KMS-11 (cell line): ENCODE measurements at regions not wholly inside any gene's neighbourhood (a gene's known extent, or its start where the extent isn't known, plus 50 kb on each side); places are given as distances from the start of the nearest gene placed in this dataset.

Experiments
- H2AFZ ChIP-seq: fragments of 200-600 bp; sonication (generic); 2 replicates; pipeline ENCODE4 v1.6.1; 2016; ENCODE audit warnings: antibody characterized with exemption, mixed run types, low read depth
- H3K27ac ChIP-seq: fragments of 200-600 bp; sonication (generic); 2 replicates; pipeline ENCODE4 v1.6.1; 2016; ENCODE audit warnings: mild to moderate bottlenecking, mixed run types
- H3K27me3 ChIP-seq: fragments of 200-600 bp; sonication (generic); 2 replicates; pipeline ENCODE4 v1.6.1; 2017; ENCODE audit warnings: mild to moderate bottlenecking, low read depth, mixed run types, moderate library complexity; ENCODE audit not compliant: insufficient read depth
- H3K36me3 ChIP-seq: fragments of 200-600 bp; sonication (generic); 2 replicates; pipeline ENCODE4 v1.6.1; 2017; ENCODE audit warnings: mild to moderate bottlenecking, mixed run types; ENCODE audit not compliant: insufficient read depth
- H3K4me1 ChIP-seq: fragments of 200-600 bp; sonication (generic); 2 replicates; pipeline ENCODE4 v1.6.1; 2016; ENCODE audit warnings: mild to moderate bottlenecking, low read depth, mixed run types; ENCODE audit not compliant: poor library complexity, severe bottlenecking
- H3K4me2 ChIP-seq: fragments of 200-600 bp; sonication (generic); 2 replicates; pipeline ENCODE4 v1.7.0; 2016; ENCODE audit warnings: mild to moderate bottlenecking, mixed run types
- H3K4me3 ChIP-seq: fragments of 200-600 bp; sonication (generic); IDR thresholded peaks from 2 replicates; pipeline ENCODE4 v1.6.1; 2017; ENCODE audit warnings: low read depth, low read length, mixed read lengths; ENCODE audit not compliant: insufficient read depth
- H3K79me2 ChIP-seq: fragments of 200-600 bp; sonication (generic); 2 replicates; pipeline ENCODE4 v1.6.1; 2016; ENCODE audit warnings: low read depth, mixed run types; ENCODE audit not compliant: insufficient read depth
- H3K9ac ChIP-seq: fragments of 200-600 bp; sonication (generic); 2 replicates; pipeline ENCODE4 v1.6.1; 2016; ENCODE audit warnings: mild to moderate bottlenecking, mixed run types
- H4K20me1 ChIP-seq: fragments of 200-600 bp; sonication (generic); 2 replicates; pipeline ENCODE4 v1.6.1; 2016; ENCODE audit warnings: mild to moderate bottlenecking, mixed run types; ENCODE audit not compliant: insufficient read depth
- CTCF ChIP-seq: fragments of 200-600 bp; sonication (generic); conservative IDR thresholded peaks from 2 replicates; pipeline ENCODE4 v1.6.1; 2017; ENCODE audit warnings: low read depth, mild to moderate bottlenecking, antibody characterized with exemption, low read length, moderate library complexity, mixed read lengths

- H3K36me3 ChIP-seq: no peaks in the 10 kb centered on the region
- H3K27ac ChIP-seq: no peak overlapping the region
- no peaks in the 10 kb centered on the region for H4K20me1 ChIP-seq
- no peaks in the 10 kb centered on the region for H3K4me1 ChIP-seq
- no peak overlapping the region for H2AFZ ChIP-seq
- H3K27me3 ChIP-seq: no peaks in the 10 kb centered on the region
- H3K4me3 ChIP-seq: no peak overlapping the region
- no peak overlapping the region for H3K9ac ChIP-seq
- H3K79me2 ChIP-seq: no peaks in the 10 kb centered on the region
- H3K4me2 ChIP-seq: no peak overlapping the region
- TF ChIP-seq CTCF: no peak
Observed at GRCh38 chr12:24025153-24025798, 75.8 kb upstream of the SOX5 start.

GRCh38 chr12:24023081-24023480 is 73.6 kb upstream of the SOX5 start:
- no peak for TF ChIP-seq CTCF
- H3K9ac ChIP-seq: no peak overlapping the region
- H3K79me2 ChIP-seq: no peaks in the 10 kb centered on the region
- H2AFZ ChIP-seq: no peak overlapping the region
- no peaks in the 10 kb centered on the region for H3K4me1 ChIP-seq
- no peaks in the 10 kb centered on the region for H3K27me3 ChIP-seq
- no peaks in the 10 kb centered on the region for H3K36me3 ChIP-seq
- no peaks in the 10 kb centered on the region for H4K20me1 ChIP-seq
- H3K27ac ChIP-seq: no peak overlapping the region
- no peak overlapping the region for H3K4me2 ChIP-seq
- no peak overlapping the region for H3K4me3 ChIP-seq

- no peak for TF ChIP-seq CTCF
- no peaks in the 10 kb centered on the region for H3K36me3 ChIP-seq
- no peaks in the 10 kb centered on the region for H4K20me1 ChIP-seq
- H3K4me2 ChIP-seq: no peak overlapping the region
- H3K9ac ChIP-seq: no peak overlapping the region
- no peaks in the 10 kb centered on the region for H3K4me1 ChIP-seq
- H3K4me3 ChIP-seq: no peak overlapping the region
- no peaks in the 10 kb centered on the region for H3K27me3 ChIP-seq
- no peak overlapping the region for H3K27ac ChIP-seq
- no peaks in the 10 kb centered on the region for H3K79me2 ChIP-seq
- no peak overlapping the region for H2AFZ ChIP-seq
Observed at GRCh38 chr12:24021164-24021502, 71.7 kb upstream of the SOX5 start.

- Histone ChIP-seq H3K4me2 (no peak overlapping the region), H2AFZ (no peak overlapping the region), H4K20me1 (no peaks in the 10 kb centered on the region), H3K4me3 (no peak overlapping the region), H3K27ac (no peak overlapping the region), H3K4me1 (no peaks in the 10 kb centered on the region), H3K36me3 (no peaks in the 10 kb centered on the region), H3K9ac (no peak overlapping the region), H3K79me2 (no peaks in the 10 kb centered on the region), H3K27me3 (no peaks in the 10 kb centered on the region)
- TF ChIP-seq CTCF: no peak
Observed at GRCh38 chr12:24020397-24021163, 71.1 kb upstream of the SOX5 start.
